CD1c-positive myeloid dendritic cell (primary cell): ENCODE measurements at regions not wholly inside any gene's neighbourhood (a gene's known extent, or its start where the extent isn't known, plus 50 kb on each side); places are given as distances from the start of the nearest gene placed in this dataset.
"Not testable (repeated sequence)": the region's sequence is repeated elsewhere in the genome, so short reads cannot be mapped to it uniquely, and the experiment has no call there.

Source experiments
- DNase-seq: peaks from one replicate; pipeline ENCODE4 v3.0.0-alpha.2; 2016; ENCODE audit errors: extremely low spot score

- DNase-seq: peak; percentile 10
Observed at GRCh38 chr16:13453938-13454553, 465.9 kb upstream of the ERCC4 start.

- DNase-seq: no peak
Observed at GRCh38 chr16:13463619-13464018, 456.3 kb upstream of the ERCC4 start.

- DNase-seq: no peak
Observed at GRCh38 chr16:13471036-13471435, 448.9 kb upstream of the ERCC4 start.

- no peak for DNase-seq
Observed at GRCh38 chr16:13478991-13479390, 441.0 kb upstream of the ERCC4 start.

GRCh38 chr16:13479549-13479948 is 440.4 kb upstream of the ERCC4 start:
- no peak for DNase-seq

GRCh38 chr16:13480801-13481200 is 439.2 kb upstream of the ERCC4 start:
- DNase-seq: no peak

- no peak for DNase-seq
Observed at GRCh38 chr16:13483121-13483520, 436.8 kb upstream of the ERCC4 start.

GRCh38 chr16:13489416-13489815 is 430.5 kb upstream of the ERCC4 start:
- not testable (repeated sequence) for DNase-seq

- no peak for DNase-seq
Observed at GRCh38 chr16:13492046-13492445, 427.9 kb upstream of the ERCC4 start.

GRCh38 chr16:13503960-13504635 is 415.9 kb upstream of the ERCC4 start:
- DNase-seq: no peak

GRCh38 chr16:13507530-13507929 is 412.4 kb upstream of the ERCC4 start:
- DNase-seq: no peak

- DNase-seq: no peak
Observed at GRCh38 chr16:13510425-13511151, 409.4 kb upstream of the ERCC4 start.

- no peak for DNase-seq
Observed at GRCh38 chr16:13517841-13518240, 402.1 kb upstream of the ERCC4 start.

- no peak for DNase-seq
Observed at GRCh38 chr16:13519871-13520270, 400.1 kb upstream of the ERCC4 start.

- DNase-seq: no peak
Observed at GRCh38 chr16:13521356-13521755, 398.6 kb upstream of the ERCC4 start.

- DNase-seq: no peak
Observed at GRCh38 chr16:13527332-13527731, 392.6 kb upstream of the ERCC4 start.

GRCh38 chr16:13528691-13529090 is 391.3 kb upstream of the ERCC4 start:
- DNase-seq: no peak

- no peak for DNase-seq
Observed at GRCh38 chr16:13529193-13529982, 390.6 kb upstream of the ERCC4 start.

- DNase-seq: no peak
Observed at GRCh38 chr16:13540771-13541170, 379.2 kb upstream of the ERCC4 start.

- no peak for DNase-seq
Observed at GRCh38 chr16:13542284-13542683, 377.7 kb upstream of the ERCC4 start.

GRCh38 chr16:13543850-13544249 is 376.1 kb upstream of the ERCC4 start:
- no peak for DNase-seq

GRCh38 chr16:13545271-13545670 is 374.7 kb upstream of the ERCC4 start:
- DNase-seq: no peak
